ENCODE measurements at regions not wholly inside any gene's neighbourhood (a gene's known extent, or its start where the extent isn't known, plus 50 kb on each side); places are given as distances from the start of the nearest gene placed in this dataset.

- WGBS, 4 donors: 78 to 87% (median 79%) methylated on average over 4 of the region's 4 CpGs
- DNase-seq (no peak), ATAC-seq (no peak)
- H3K27me3 ChIP-seq: no peaks in the 10 kb centered on the region
- intact Hi-C loops (cut with DNase I): no loop called here
- no peaks in the 10 kb centered on the region for H3K4me1 ChIP-seq
- no peak for TF ChIP-seq POLR2A (IDR thresholded peaks at IDR 0.05)
- no peak for TF ChIP-seq CTCF (IDR thresholded peaks at IDR 0.05)
- no peak overlapping the region for H3K4me3 ChIP-seq
- no peaks in the 10 kb centered on the region for H3K36me3 ChIP-seq
- no peak overlapping the region for H3K27ac ChIP-seq
- H3K9me3 ChIP-seq: no peaks in the 10 kb centered on the region
Measured at GRCh38 chr11:92744929-92745585, 224.4 kb upstream of the MTNR1B start.

- TF ChIP-seq POLR2A (IDR thresholded peaks at IDR 0.05) (no peak), CTCF (IDR thresholded peaks at IDR 0.05) (no peak)
- no peak for DNase-seq
- H3K27me3 ChIP-seq: no peaks in the 10 kb centered on the region
- H3K4me3 ChIP-seq: no peak overlapping the region
- no peak overlapping the region for H3K27ac ChIP-seq
- H3K4me1 ChIP-seq: no peaks in the 10 kb centered on the region
- 70 to 84% (median 76%) methylated on average over 5 of the region's 5 CpGs for WGBS, 4 donors
- H3K9me3 ChIP-seq: no peaks in the 10 kb centered on the region
- intact Hi-C loops (cut with DNase I): no loop called here
- no peak for ATAC-seq
- H3K36me3 ChIP-seq: no peaks in the 10 kb centered on the region
Measured at GRCh38 chr11:92750794-92751193, 218.7 kb upstream of the MTNR1B start.

- H3K9me3 ChIP-seq: no peaks in the 10 kb centered on the region
- H3K27ac ChIP-seq: no peak overlapping the region
- 72 to 90% (median 80%) methylated on average over 11 of the region's 11 CpGs for WGBS, 4 donors
- TF ChIP-seq CTCF (IDR thresholded peaks at IDR 0.05) (no peak), POLR2A (IDR thresholded peaks at IDR 0.05) (no peak)
- no peak overlapping the region for H3K4me3 ChIP-seq
- no peaks in the 10 kb centered on the region for H3K4me1 ChIP-seq
- DNase-seq (no peak), ATAC-seq (no peak)
- H3K36me3 ChIP-seq: no peaks in the 10 kb centered on the region
- intact Hi-C loops (cut with DNase I): no loop called here
- H3K27me3 ChIP-seq: no peaks in the 10 kb centered on the region
Measured at GRCh38 chr11:92751594-92751993, 217.9 kb upstream of the MTNR1B start.

GRCh38 chr11:92752122-92752521 is 217.3 kb upstream of the MTNR1B start:
- Histone ChIP-seq H3K4me3 (no peak overlapping the region), H3K27ac (no peak overlapping the region), H3K4me1 (no peaks in the 10 kb centered on the region), H3K9me3 (no peaks in the 10 kb centered on the region), H3K36me3 (no peaks in the 10 kb centered on the region), H3K27me3 (no peaks in the 10 kb centered on the region)
- ATAC-seq: no peak
- WGBS, 4 donors: 68 to 86% (median 77%) methylated on average over 1 of the region's 1 CpG
- TF ChIP-seq POLR2A (IDR thresholded peaks at IDR 0.05) (no peak), CTCF (IDR thresholded peaks at IDR 0.05) (no peak)
- intact Hi-C loops (cut with DNase I): no loop called here
- DNase-seq: no peak

Data from heart left ventricle (tissue), 16 donors.